ENCODE measurements at regions not wholly inside any gene's neighbourhood (a gene's known extent, or its start where the extent isn't known, plus 50 kb on each side); places are given as distances from the start of the nearest gene placed in this dataset.

DNA sequence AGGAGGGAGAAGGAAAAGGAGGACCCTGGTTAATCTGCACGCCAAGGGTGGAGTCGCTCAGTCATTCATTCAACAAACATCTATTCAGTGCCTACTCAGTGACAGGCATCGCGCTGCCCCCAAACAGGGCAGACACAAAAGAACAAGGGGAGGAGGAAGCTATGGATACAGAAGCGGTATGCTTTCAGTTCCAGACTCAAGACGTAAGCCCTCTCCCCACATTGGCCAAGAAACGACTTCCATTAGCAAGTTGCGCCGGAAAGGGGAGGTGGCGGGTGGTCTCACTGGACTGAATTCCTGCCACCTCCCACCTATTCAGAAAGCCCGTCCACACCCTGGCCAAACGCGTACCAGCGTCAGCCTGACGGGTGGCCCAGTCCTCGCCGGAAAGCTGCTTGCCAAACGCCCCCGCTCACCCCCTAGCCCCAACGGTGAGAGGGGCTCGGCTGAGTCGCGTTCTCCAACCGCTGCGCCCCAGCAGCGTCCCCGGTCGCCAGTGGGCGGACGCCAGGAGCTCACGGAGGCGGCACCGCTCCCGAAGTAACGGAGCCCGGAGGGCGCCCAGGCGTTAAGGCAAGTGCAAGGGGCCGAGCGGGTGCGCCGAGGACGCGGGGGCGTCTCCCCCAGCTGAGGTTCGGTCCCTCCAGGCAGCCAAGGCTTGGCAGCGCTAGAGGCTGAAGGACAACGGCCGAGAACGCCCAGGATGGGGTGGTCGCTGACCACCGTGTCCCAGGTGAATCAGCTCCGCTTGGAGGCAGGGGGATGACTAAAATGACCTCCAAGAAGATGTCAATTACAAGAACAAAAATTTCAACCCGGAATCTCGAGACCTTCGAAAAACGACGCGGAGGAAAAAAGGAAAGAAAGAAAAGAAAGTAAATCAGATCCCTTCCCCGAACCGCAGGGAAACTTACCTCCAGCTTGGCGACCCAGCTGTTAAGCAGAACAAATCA lies 470.7 kb downstream of the SOX9 start:
- DNase-seq: no peak
- intact Hi-C loops (cut with micrococcal nuclease; ENCODE audit: unreplicated experiment): loop anchor here (1.0 to 5.0 kb wide), 4 partner anchors 12 to 91 kb away; no protein-coding TSS in a partner anchor
- no peaks in the 10 kb centered on the region for H3K36me3 ChIP-seq (ENCODE audit: control insufficient read depth, insufficient read depth, low read length)
- Mint-ChIP-seq H3K36me3 (ENCODE audit: insufficient read depth, unreplicated experiment) (peaks cover 12% of the 10 kb centered on the region), H3K4me1 (ENCODE audit: low read depth, unreplicated experiment) (peaks cover 25% of the 10 kb centered on the region), H3K27me3 (ENCODE audit: insufficient read depth, unreplicated experiment) (peaks cover 3% of the 10 kb centered on the region), H3K9me3 (ENCODE audit: unreplicated experiment) (peaks cover 6% of the 10 kb centered on the region), H3K27ac (ENCODE audit: unreplicated experiment) (peak overlapping the region; percentile 55), H3K4me3 (ENCODE audit: unreplicated experiment) (peak overlapping the region; percentile 74)
- TF ChIP-seq, protein P1, sequence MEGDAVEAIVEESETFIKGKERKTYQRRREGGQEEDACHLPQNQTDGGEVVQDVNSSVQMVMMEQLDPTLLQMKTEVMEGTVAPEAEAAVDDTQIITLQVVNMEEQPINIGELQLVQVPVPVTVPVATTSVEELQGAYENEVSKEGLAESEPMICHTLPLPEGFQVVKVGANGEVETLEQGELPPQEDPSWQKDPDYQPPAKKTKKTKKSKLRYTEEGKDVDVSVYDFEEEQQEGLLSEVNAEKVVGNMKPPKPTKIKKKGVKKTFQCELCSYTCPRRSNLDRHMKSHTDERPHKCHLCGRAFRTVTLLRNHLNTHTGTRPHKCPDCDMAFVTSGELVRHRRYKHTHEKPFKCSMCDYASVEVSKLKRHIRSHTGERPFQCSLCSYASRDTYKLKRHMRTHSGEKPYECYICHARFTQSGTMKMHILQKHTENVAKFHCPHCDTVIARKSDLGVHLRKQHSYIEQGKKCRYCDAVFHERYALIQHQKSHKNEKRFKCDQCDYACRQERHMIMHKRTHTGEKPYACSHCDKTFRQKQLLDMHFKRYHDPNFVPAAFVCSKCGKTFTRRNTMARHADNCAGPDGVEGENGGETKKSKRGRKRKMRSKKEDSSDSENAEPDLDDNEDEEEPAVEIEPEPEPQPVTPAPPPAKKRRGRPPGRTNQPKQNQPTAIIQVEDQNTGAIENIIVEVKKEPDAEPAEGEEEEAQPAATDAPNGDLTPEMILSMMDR (IDR thresholded peaks at IDR 0.05; ENCODE audit: insufficient read depth in 1 of 2, low read depth in 1 of 2, low read length in 1 of 2, severe bottlenecking in 1 of 2, unreplicated experiment in 1 of 2): no peak
- no peaks in the 10 kb centered on the region for H3K9me3 ChIP-seq
- peaks cover 25% of the 10 kb centered on the region for H3K4me1 ChIP-seq
- TSS peak; percentile 52 for BruUV-seq (replicated peaks)
- H3K27me3 ChIP-seq (replicated peaks; ENCODE audit: control insufficient read depth, insufficient read depth, low read length): no peaks in the 10 kb centered on the region; the same call in 1 of the 2 replicates
- ChIA-PET POLR2A (interaction anchor here (0.5 to 1.3 kb wide), 4 partner anchors 11 to 1670 kb away, joined by 3 to 24 read pairs (median 5); no protein-coding TSS in a partner anchor), CTCF (interaction anchor here (0.7 to 1.2 kb wide), 3 partner anchors 12 to 271 kb away, joined by 3 to 7 read pairs (median 4); no protein-coding TSS in a partner anchor)
- H3K4me3 ChIP-seq (ENCODE audit: low read depth, low read length): peak overlapping the region; percentile 65

DNA sequence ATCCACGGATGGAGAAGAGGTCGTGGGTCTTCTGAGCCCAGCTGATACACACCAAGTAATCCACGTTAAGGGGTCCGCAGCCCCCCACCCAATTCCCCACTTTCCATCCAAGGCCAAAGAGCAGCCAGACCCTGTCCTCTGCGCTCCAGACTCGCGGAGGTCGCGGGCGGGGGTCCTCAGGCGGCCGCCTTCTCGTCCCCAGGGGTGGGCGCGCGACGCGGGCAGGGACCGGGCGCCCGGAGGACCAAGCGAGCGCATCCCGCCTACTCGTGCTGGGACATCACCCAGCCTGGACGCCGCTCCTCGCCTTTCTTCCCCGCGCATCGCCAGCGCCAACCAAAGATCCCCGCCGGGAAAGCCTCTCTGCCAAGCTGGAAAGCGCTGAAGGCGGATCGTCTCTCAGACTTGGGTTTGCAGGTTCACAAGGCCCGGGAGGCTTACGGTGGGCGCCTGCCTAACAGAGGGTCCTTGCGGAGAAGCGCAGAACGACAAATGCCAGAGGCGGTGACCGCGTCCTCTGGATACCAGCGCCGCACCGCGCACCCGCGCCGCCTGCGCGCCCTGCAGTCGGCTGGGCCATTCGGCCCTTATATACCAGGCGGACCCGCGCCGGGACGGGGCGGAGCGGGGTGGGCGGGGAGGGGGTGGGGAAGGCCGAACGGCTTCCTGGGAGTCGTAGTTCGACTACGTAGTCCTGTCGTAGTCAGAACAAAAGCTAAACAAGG lies 471.6 kb downstream of the SOX9 start:
- intact Hi-C loops (cut with micrococcal nuclease; ENCODE audit: unreplicated experiment): loop anchor here (1.0 to 5.0 kb wide), 4 partner anchors 11 to 90 kb away; no protein-coding TSS in a partner anchor
- POLR2A ChIA-PET: interaction anchor here (0.6 to 1.3 kb wide), 12 partner anchors 10 to 714 kb away, joined by 3 to 24 read pairs (median 4); no protein-coding TSS in a partner anchor
- H3K4me3 Mint-ChIP-seq (ENCODE audit: unreplicated experiment): peak overlapping the region; percentile 74
- TF ChIP-seq, protein P1 (IDR thresholded peaks at IDR 0.05; ENCODE audit: insufficient read depth in 1 of 2, low read depth in 1 of 2, low read length in 1 of 2, severe bottlenecking in 1 of 2, unreplicated experiment in 1 of 2): peak in 1 of 2 experiments; percentile 4
- Histone ChIP-seq H3K4me1 (peaks cover 20% of the 10 kb centered on the region), H3K9me3 (no peaks in the 10 kb centered on the region), H3K4me3 (ENCODE audit: low read depth, low read length) (peak overlapping the region; percentile 65), H3K27me3 (replicated peaks; ENCODE audit: control insufficient read depth, insufficient read depth, low read length) (no peaks in the 10 kb centered on the region; the same call in 1 of the 2 replicates), H3K36me3 (ENCODE audit: control insufficient read depth, insufficient read depth, low read length) (no peaks in the 10 kb centered on the region)
- H3K27me3 Mint-ChIP-seq (ENCODE audit: insufficient read depth, unreplicated experiment): peaks cover 3% of the 10 kb centered on the region
- CTCF ChIA-PET: interaction anchor here (0.6 to 1.2 kb wide), 6 partner anchors 11 to 35 kb away, joined by 3 to 9 read pairs (median 4); no protein-coding TSS in a partner anchor
- BruUV-seq (replicated peaks): no TSS peak
- H3K9me3 Mint-ChIP-seq (ENCODE audit: unreplicated experiment): peaks cover 6% of the 10 kb centered on the region
- H3K4me1 Mint-ChIP-seq (ENCODE audit: low read depth, unreplicated experiment): peaks cover 25% of the 10 kb centered on the region
- H3K27ac Mint-ChIP-seq (ENCODE audit: unreplicated experiment): peak overlapping the region; percentile 55
- H3K36me3 Mint-ChIP-seq (ENCODE audit: insufficient read depth, unreplicated experiment): peaks cover 12% of the 10 kb centered on the region
- DNase-seq: peak; percentile 87 to 90

All from Caco-2 (cell line).